Endothelial cell of umbilical vein (primary cell): ENCODE measurements at regions not wholly inside any gene's neighbourhood (a gene's known extent, or its start where the extent isn't known, plus 50 kb on each side); places are given as distances from the start of the nearest gene placed in this dataset.

Experiments used
- BruUV-seq: library from RNA; stranded (reverse); fragments of 400-500 nt; replicated peaks from 2 replicates; lab custom pipeline; 2021; lab: Mats Ljungman, UMichigan
- CTCF ChIA-PET: fragments of 300-600, 350-600 bp; sonication (Branson Sonifier 250); formaldehyde crosslinking; loops from one replicate; lab custom pipeline; 2021; ENCODE audit warnings: antibody characterized with exemption, inconsistent platforms; lab: Charles Lee
- POLR2A ChIA-PET: fragments of 300-600, 350-600 bp; sonication (Branson Sonifier 250); formaldehyde crosslinking; loops from one replicate; lab custom pipeline; 2021; ENCODE audit warnings: antibody characterized with exemption, inconsistent platforms; lab: Charles Lee
- DNase-seq: peaks from one replicate; pipeline ENCODE4 v3.0.0-alpha.2; 2011; ENCODE audit warnings: low read depth, low spot score
- FAIRE-seq: peaks from 2 replicates; lab custom pipeline; 2011; peaks lifted over from hg19 to GRCh38; lab: Jason Lieb, UNC
- H2AFZ ChIP-seq: 2 replicates; pipeline ENCODE4 v1.6.0; 2012; ENCODE audit warnings: low read depth, low read length, control low read depth, inconsistent platforms
- H3K27ac ChIP-seq: 2 replicates; pipeline ENCODE4 v1.5.1; 2011; ENCODE audit warnings: low read depth, mild to moderate bottlenecking, control low read depth, low read length, moderate library complexity; ENCODE audit not compliant: insufficient read depth
- H3K27me3 ChIP-seq, 2 experiments: 2 replicates each; pipeline versions ENCODE4 v1.6.0 to v1.6.1; 2011; ENCODE audit warnings: low read length in 2 of 2, mixed read lengths in 1 of 2; ENCODE audit not compliant: control insufficient read depth in 2 of 2, insufficient read depth in 2 of 2
- H3K36me3 ChIP-seq, 2 experiments: 2 replicates in 1 of 2; 3 replicates in 1 of 2; pipeline ENCODE4 v1.5.1; 2011; ENCODE audit warnings: low read length in 2 of 2, mild to moderate bottlenecking in 1 of 2, moderate library complexity in 1 of 2; ENCODE audit not compliant: control insufficient read depth in 2 of 2, insufficient read depth in 2 of 2; ENCODE audit errors: extremely low read depth in 1 of 2
- H3K4me1 ChIP-seq: 3 replicates; pipeline ENCODE4 v1.5.1; 2011; ENCODE audit warnings: mild to moderate bottlenecking, low read length; ENCODE audit not compliant: control insufficient read depth, insufficient read depth; ENCODE audit errors: extremely low read depth
- H3K4me2 ChIP-seq: 2 replicates; pipeline ENCODE4 v1.6.1; 2011; ENCODE audit warnings: low read length, control low read depth, mixed read lengths; ENCODE audit not compliant: insufficient read depth
- H3K4me3 ChIP-seq, 3 experiments: fragments of 200-600 bp in 1 of 3; sonication (generic), shearing (Covaris generic) in 1 of 3; replicated peaks in 1 of 3; 2 replicates each; pipeline ENCODE4 v1.5.1; 2011 to 2016; ENCODE audit warnings: control low read depth in 3 of 3, low read length in 3 of 3, mild to moderate bottlenecking in 2 of 3, inconsistent platforms in 1 of 3, low read depth in 1 of 3, moderate library complexity in 1 of 3; ENCODE audit not compliant: insufficient read depth in 1 of 3
- H3K79me2 ChIP-seq: 2 replicates; pipeline ENCODE4 v1.6.0; 2012; ENCODE audit warnings: low read length, inconsistent platforms; ENCODE audit not compliant: control insufficient read depth, insufficient read depth
- H3K9ac ChIP-seq: replicated peaks from 2 replicates; pipeline ENCODE3; 2011; ENCODE audit warnings: low read length, control low read depth; ENCODE audit not compliant: insufficient read depth; ENCODE audit errors: extremely low read depth
- H3K9me1 ChIP-seq: replicated peaks from 3 replicates; pipeline ENCODE4 v1.6.0; 2011; ENCODE audit warnings: mild to moderate bottlenecking, low read length; ENCODE audit not compliant: control insufficient read depth, insufficient read depth; ENCODE audit errors: extremely low read depth
- H3K9me3 ChIP-seq: replicated peaks from 2 replicates; pipeline ENCODE4 v1.5.1; 2012; ENCODE audit warnings: low read length, inconsistent platforms; ENCODE audit not compliant: control insufficient read depth, insufficient read depth
- H4K20me1 ChIP-seq: replicated peaks from 2 replicates; pipeline ENCODE3; 2011; ENCODE audit warnings: mild to moderate bottlenecking, low read length; ENCODE audit not compliant: control insufficient read depth, insufficient read depth; ENCODE audit errors: extremely low read depth
- CTCF ChIP-seq, 2 donors: IDR thresholded peaks; 1 replicate in 1 of 2; 2 replicates in 1 of 2; pipeline ENCODE4 v1.5.1; 2011; ENCODE audit warnings: low read length in 2 of 2, mild to moderate bottlenecking in 2 of 2, moderate library complexity in 2 of 2, control low read depth in 1 of 2, inconsistent platforms in 1 of 2, low read depth in 1 of 2; ENCODE audit not compliant: insufficient read depth in 1 of 2; ENCODE audit errors: extremely low read depth in 1 of 2
- EZH2 ChIP-seq: IDR thresholded peaks from 2 replicates; pipeline ENCODE4 v1.6.1; 2012; ENCODE audit warnings: borderline replicate concordance, low read depth, mild to moderate bottlenecking, moderate library complexity, low read length, inconsistent platforms; ENCODE audit not compliant: severe bottlenecking
- FOS ChIP-seq: IDR thresholded peaks from 2 replicates; pipeline ENCODE4 v1.6.1; 2011; ENCODE audit warnings: mild to moderate bottlenecking, low read length, moderate library complexity, borderline replicate concordance; ENCODE audit not compliant: insufficient read depth
- GATA2 ChIP-seq: IDR thresholded peaks from 2 replicates; pipeline ENCODE4 v1.7.0; 2011; ENCODE audit warnings: low read depth, mild to moderate bottlenecking, moderate library complexity, mixed read lengths, low read length; ENCODE audit not compliant: insufficient read length, insufficient read depth
- JUN ChIP-seq: IDR thresholded peaks from 2 replicates; pipeline ENCODE4 v1.6.1; 2011; ENCODE audit warnings: borderline replicate concordance, low read depth; ENCODE audit not compliant: insufficient read length, insufficient read depth
- MYC ChIP-seq: IDR thresholded peaks from one replicate; pipeline ENCODE4 v1.6.1; 2011; ENCODE audit warnings: mild to moderate bottlenecking, low read depth, low read length
- POLR2A ChIP-seq: IDR thresholded peaks from 2 replicates; pipeline ENCODE4 v1.6.1; 2012; ENCODE audit warnings: low read depth, mild to moderate bottlenecking, control low read depth, low read length
- POLR2AphosphoS5 ChIP-seq: IDR thresholded peaks from 2 replicates; pipeline ENCODE4 v1.6.1; 2012; ENCODE audit warnings: low read depth, mild to moderate bottlenecking, control low read depth, low read length, moderate library complexity; ENCODE audit not compliant: insufficient read depth
- dilution Hi-C: fragments of 300-500 bp; cut with MboI; formaldehyde crosslinking; loops from one replicate; pipeline ENCODE4 v1.15.0; 2019; ENCODE audit warnings: low sequenced_read_pairs; ENCODE audit not compliant: extremely low pct_ligation_motif_present
- intact Hi-C: fragments of 100-400 bp; cut with micrococcal nuclease; formaldehyde crosslinking; loops from one replicate; pipeline ENCODE4 v1.10.0; 2022
- TF ChIP-seq, protein P1 (sequence below): IDR thresholded peaks from 2 replicates; pipeline ENCODE4 v1.6.1; 2011; ENCODE audit not compliant: insufficient read depth, insufficient read length

DNA sequence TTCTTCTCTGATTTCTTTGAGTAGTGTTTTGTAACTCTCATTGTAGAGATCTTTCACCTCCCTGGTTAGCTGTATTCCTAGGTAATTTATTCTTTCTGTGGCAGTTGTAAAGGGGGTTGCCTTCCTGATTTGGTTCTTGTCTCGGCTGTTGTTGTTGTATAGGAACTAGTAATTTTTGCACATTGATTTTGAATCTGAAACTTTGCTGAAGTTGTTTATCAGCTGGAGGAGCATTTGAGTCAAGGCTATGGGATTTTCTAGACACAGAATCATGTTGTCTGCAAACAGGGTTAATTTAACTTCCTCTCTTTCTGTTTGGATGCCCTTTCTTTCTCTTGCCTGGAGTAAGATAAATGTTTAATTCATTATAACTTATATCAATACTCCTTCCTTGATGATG lies 86.4 kb downstream of the OLIG3 start:
- ChIA-PET CTCF (no interaction called here), POLR2A (no interaction called here)
- H4K20me1 ChIP-seq, result no peaks in the 10 kb centered on the region
- H3K4me3 ChIP-seq, result no peak overlapping the region
- no peak for FAIRE-seq
- peaks cover 3 to 8% of the 10 kb centered on the region in 2 experiments for H3K27me3 ChIP-seq
- no peak overlapping the region for H3K27ac ChIP-seq
- H3K9me1 ChIP-seq, result no peaks in the 10 kb centered on the region
- no peak overlapping the region for H2AFZ ChIP-seq
- H3K79me2 ChIP-seq, result no peaks in the 10 kb centered on the region
- dilution Hi-C loops, result no loop called here
- TF ChIP-seq POLR2A (no peak), JUN (no peak), EZH2 (no peak), POLR2AphosphoS5 (no peak), CTCF (IDR thresholded peaks at IDR 0.05; ENCODE audit: extremely low read depth in 1 of 2, insufficient read depth in 1 of 2, low read depth in 1 of 2, low read length in 2 of 2) (no peak), MYC (no peak), FOS (no peak), GATA2 (no peak)
- TF ChIP-seq, protein P1, sequence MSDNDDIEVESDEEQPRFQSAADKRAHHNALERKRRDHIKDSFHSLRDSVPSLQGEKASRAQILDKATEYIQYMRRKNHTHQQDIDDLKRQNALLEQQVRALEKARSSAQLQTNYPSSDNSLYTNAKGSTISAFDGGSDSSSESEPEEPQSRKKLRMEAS, result no peak
- no peaks in the 10 kb centered on the region for H3K4me1 ChIP-seq
- no TSS peak for BruUV-seq
- no peak for DNase-seq
- H3K9me3 ChIP-seq, result no peaks in the 10 kb centered on the region
- no peak overlapping the region for H3K9ac ChIP-seq
- no peaks in the 10 kb centered on the region for H3K36me3 ChIP-seq
- intact Hi-C loops, result no loop called here
- H3K4me2 ChIP-seq, result no peak overlapping the region
